Rectal smooth muscle tissue (tissue), 1 donor: ENCODE measurements at regions not wholly inside any gene's neighbourhood (a gene's known extent, or its start where the extent isn't known, plus 50 kb on each side); places are given as distances from the start of the nearest gene placed in this dataset.

Source experiments
- H3K27ac ChIP-seq: one replicate; pipeline ENCODE4 v1.7.0; 2013; ENCODE audit warnings: low read depth, low read length, inconsistent platforms
- H3K27me3 ChIP-seq: one replicate; pipeline ENCODE4 v1.7.0; 2013; ENCODE audit warnings: low read length; ENCODE audit not compliant: control insufficient read depth, insufficient read depth
- H3K36me3 ChIP-seq: one replicate; pipeline ENCODE4 v1.7.0; 2013; ENCODE audit warnings: low read length; ENCODE audit not compliant: control insufficient read depth, insufficient read depth
- H3K4me1 ChIP-seq: one replicate; pipeline ENCODE4 v1.7.0; 2013; ENCODE audit warnings: low read length; ENCODE audit not compliant: control insufficient read depth, insufficient read depth
- H3K4me3 ChIP-seq: one replicate; pipeline ENCODE4 v1.7.0; 2013; ENCODE audit warnings: low read length
- H3K9ac ChIP-seq: one replicate; pipeline ENCODE4 v1.7.0; 2013; ENCODE audit warnings: low read length

DNA sequence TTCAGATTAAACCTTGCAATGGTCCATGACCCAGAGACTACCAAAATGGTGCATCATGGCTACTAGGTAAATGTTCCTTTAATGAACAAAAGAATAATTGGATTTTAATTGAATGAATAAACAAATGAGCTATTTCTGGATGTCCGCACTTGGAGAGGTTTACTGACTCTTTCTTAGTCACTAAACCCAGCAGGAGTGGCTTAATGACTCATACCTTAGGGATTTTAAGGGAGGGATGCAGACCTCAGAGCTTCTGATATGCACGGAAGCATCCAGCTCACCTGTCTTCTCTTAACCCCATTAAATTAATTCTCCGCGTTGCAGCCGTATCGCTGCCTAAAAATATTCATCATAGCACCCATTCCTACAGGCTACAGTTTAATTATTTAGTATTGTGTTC is 970.0 kb upstream of the SLC35B3 start:
- Histone ChIP-seq H3K9ac (no peak overlapping the region), H3K4me3 (no peak overlapping the region), H3K27ac (no peak overlapping the region), H3K36me3 (no peaks in the 10 kb centered on the region), H3K4me1 (no peaks in the 10 kb centered on the region), H3K27me3 (no peaks in the 10 kb centered on the region)

GRCh38 chr6:9404351-9405146 is 969.2 kb upstream of the SLC35B3 start:
- Histone ChIP-seq H3K27ac (no peak overlapping the region), H3K4me3 (no peak overlapping the region), H3K4me1 (no peaks in the 10 kb centered on the region), H3K9ac (no peak overlapping the region), H3K36me3 (no peaks in the 10 kb centered on the region), H3K27me3 (no peaks in the 10 kb centered on the region)

DNA sequence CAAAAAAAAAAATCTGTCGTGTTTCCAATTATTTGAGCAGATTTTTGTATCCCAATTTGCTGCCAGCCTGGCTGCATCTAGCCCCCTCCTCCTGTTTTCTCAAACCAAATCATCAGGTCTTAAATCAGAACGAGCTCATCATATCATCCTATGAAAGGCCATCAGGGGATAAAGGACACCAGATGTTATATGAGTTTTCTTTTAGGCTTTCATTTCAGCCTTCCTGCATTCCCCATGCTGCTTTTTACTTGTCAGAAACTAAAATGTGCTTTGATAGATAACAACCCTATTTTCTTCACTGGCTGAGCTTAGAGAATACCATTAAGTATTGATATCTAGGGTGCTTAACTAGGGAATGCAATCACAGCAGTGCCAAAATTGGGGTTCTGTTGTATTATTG is 968.4 kb upstream of the SLC35B3 start:
- H3K36me3 ChIP-seq, result no peaks in the 10 kb centered on the region
- H3K4me1 ChIP-seq, result no peaks in the 10 kb centered on the region
- H3K9ac ChIP-seq, result no peak overlapping the region
- no peak overlapping the region for H3K4me3 ChIP-seq
- no peaks in the 10 kb centered on the region for H3K27me3 ChIP-seq
- no peak overlapping the region for H3K27ac ChIP-seq

DNA sequence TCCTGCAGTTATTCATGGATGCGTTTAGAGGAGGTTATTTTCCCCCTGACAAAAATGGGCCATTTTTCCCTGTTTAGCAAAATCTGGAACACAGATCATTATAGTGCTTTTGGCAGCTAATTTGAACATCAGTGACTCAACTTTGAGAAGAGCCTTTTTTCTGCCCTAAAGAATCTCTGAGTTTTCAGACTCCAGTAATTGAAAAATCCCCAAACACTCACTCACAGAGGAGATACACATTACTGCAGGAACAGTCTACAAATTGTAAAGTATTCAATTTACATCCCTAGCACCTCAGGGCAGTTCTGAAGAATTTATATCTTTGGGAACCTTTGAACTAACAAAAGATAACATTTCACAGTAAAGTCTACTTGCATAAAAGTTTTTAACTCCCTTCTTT is 966.6 kb upstream of the SLC35B3 start:
- Histone ChIP-seq H3K36me3 (no peaks in the 10 kb centered on the region), H3K27me3 (no peaks in the 10 kb centered on the region), H3K4me1 (no peaks in the 10 kb centered on the region), H3K4me3 (no peak overlapping the region), H3K9ac (no peak overlapping the region), H3K27ac (no peak overlapping the region)

GRCh38 chr6:9399916-9400315 is 964.6 kb upstream of the SLC35B3 start:
- H3K27ac ChIP-seq, result no peak overlapping the region
- no peaks in the 10 kb centered on the region for H3K4me1 ChIP-seq
- no peak overlapping the region for H3K4me3 ChIP-seq
- H3K27me3 ChIP-seq, result no peaks in the 10 kb centered on the region
- H3K36me3 ChIP-seq, result no peaks in the 10 kb centered on the region
- H3K9ac ChIP-seq, result no peak overlapping the region

DNA sequence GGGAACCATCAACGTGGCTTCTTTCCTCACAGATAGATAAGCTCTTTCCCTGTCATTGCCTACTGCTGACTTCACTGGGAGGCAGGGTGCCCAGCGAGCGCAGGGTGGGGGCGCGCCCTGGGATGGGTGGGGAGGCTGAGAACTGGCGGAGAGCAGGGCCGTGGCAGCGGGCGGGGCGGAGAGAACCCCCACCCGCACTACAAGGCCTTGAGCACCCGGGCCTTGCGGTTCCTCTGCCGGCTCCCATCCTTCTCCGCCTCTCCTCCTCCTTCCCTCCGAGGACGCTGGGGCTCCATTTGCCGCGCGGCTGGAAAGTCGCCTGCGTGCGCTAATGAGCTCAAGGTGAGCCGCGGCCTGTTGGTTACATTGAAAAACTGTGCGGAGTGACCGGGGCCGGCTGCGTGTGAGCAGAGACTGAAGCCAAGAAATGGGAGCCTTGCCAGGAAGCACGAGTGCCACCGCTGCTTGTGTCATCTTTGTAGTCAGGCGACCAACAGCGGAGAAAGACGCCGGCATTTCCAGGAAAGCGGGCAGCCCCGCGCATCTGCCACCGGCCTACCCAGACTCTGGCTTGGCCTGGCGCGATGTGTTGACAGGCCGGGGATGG is 963.5 kb upstream of the SLC35B3 start:
- no peaks in the 10 kb centered on the region for H3K4me1 ChIP-seq
- H3K9ac ChIP-seq, result no peak overlapping the region
- no peaks in the 10 kb centered on the region for H3K27me3 ChIP-seq
- H3K4me3 ChIP-seq, result no peak overlapping the region
- no peak overlapping the region for H3K27ac ChIP-seq
- H3K36me3 ChIP-seq, result no peaks in the 10 kb centered on the region

DNA sequence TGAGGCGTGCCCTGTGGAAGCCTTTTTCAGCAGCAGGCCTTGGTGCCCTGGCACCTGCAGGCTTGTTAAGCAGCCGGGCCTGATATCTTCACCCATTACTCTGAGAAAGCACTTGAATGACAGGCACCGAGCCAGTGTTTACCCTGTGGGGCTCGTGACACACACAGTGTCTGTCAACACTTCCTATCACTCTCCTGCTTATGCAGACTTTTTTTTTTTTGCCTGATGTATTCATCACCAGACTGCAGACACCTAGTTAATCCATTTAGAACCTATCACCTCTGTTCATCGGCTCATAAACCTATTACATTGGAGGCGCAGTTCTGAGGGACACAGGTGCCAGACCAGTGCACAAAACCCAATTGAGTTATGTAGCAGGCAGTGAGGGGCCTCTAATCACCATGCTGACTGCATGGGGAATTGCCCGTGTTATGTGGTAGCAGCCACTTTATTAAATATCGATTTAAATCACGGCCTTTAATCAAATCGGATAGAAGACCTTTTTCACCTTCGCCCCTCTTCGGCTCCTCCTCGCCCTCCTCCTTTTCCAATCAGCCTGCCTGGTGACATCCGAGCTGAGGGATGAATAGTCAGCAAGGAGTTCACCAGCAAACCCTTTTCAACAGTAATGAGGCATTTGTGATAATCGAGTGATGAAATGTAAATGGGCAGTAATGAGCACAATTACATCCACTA is 962.9 kb upstream of the SLC35B3 start:
- H3K27me3 ChIP-seq, result no peaks in the 10 kb centered on the region
- H3K36me3 ChIP-seq, result no peaks in the 10 kb centered on the region
- no peaks in the 10 kb centered on the region for H3K4me1 ChIP-seq
- no peak overlapping the region for H3K4me3 ChIP-seq
- H3K9ac ChIP-seq, result no peak overlapping the region
- H3K27ac ChIP-seq, result no peak overlapping the region

GRCh38 chr6:9388596-9388995 is 953.3 kb upstream of the SLC35B3 start:
- Histone ChIP-seq H3K9ac (no peak overlapping the region), H3K4me3 (no peak overlapping the region), H3K36me3 (no peaks in the 10 kb centered on the region), H3K27ac (no peak overlapping the region), H3K27me3 (no peaks in the 10 kb centered on the region), H3K4me1 (no peaks in the 10 kb centered on the region)

GRCh38 chr6:9380568-9380967 is 945.2 kb upstream of the SLC35B3 start:
- Histone ChIP-seq H3K4me3 (no peak overlapping the region), H3K9ac (no peak overlapping the region), H3K4me1 (no peaks in the 10 kb centered on the region), H3K27me3 (no peaks in the 10 kb centered on the region), H3K27ac (no peak overlapping the region), H3K36me3 (no peaks in the 10 kb centered on the region)

- no peaks in the 10 kb centered on the region for H3K27me3 ChIP-seq
- no peak overlapping the region for H3K9ac ChIP-seq
These were observed 938.0 kb upstream of the SLC35B3 start for GRCh38 chr6:9373308-9373707.

DNA sequence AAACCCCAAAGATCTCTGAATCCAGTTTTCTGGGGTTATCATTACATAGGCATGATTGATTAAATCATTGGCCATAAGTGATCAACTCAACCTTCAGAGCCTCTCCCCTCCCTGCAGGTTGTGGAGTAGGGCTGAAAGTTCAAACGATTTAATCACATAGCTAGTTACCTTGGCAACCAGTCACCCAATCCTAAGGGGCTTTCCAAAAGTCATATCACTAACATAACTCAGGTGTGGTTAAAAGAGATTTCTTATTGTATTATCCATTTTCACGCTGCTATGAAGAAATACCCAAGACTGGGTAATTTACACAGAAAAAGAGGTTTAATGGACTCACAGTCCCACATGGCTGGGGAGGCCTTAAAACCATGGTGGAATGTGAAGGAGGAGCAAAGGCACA is 935.1 kb upstream of the SLC35B3 start:
- no peaks in the 10 kb centered on the region for H3K27me3 ChIP-seq
- no peak overlapping the region for H3K4me3 ChIP-seq
- H3K27ac ChIP-seq, result no peak overlapping the region
- no peak overlapping the region for H3K9ac ChIP-seq
- no peaks in the 10 kb centered on the region for H3K36me3 ChIP-seq
- no peaks in the 10 kb centered on the region for H3K4me1 ChIP-seq

More at GRCh38 chr6:9373308-9373707, 938.0 kb upstream of the SLC35B3 start:
- Histone ChIP-seq H3K36me3 (no peaks in the 10 kb centered on the region), H3K4me3 (no peak overlapping the region), H3K4me1 (no peaks in the 10 kb centered on the region), H3K27ac (no peak overlapping the region)

- H3K4me3 ChIP-seq, result no peak overlapping the region
- no peaks in the 10 kb centered on the region for H3K36me3 ChIP-seq
- H3K27ac ChIP-seq, result no peak overlapping the region
- no peaks in the 10 kb centered on the region for H3K4me1 ChIP-seq
- H3K9ac ChIP-seq, result no peak overlapping the region
- no peaks in the 10 kb centered on the region for H3K27me3 ChIP-seq
These were observed 930.0 kb upstream of the SLC35B3 start for GRCh38 chr6:9365378-9365777.
